Activated CD4-positive, alpha-beta T cell treated with anti-CD3 and anti-CD28 coated beads, Interleukin-2, amount 10 ng/mL, durations not matched to agents 24 days and 14 days (primary cell): ENCODE measurements at regions not wholly inside any gene's neighbourhood (a gene's known extent, or its start where the extent isn't known, plus 50 kb on each side); places are given as distances from the start of the nearest gene placed in this dataset.

Experiments used
- DNase-seq: peaks from one replicate; pipeline ENCODE4 v3.0.0; 2022
- H3K27ac Mint-ChIP-seq: one replicate; pipeline ENCODE4 v1.8.0; 2022; ENCODE audit warnings: mild to moderate bottlenecking, mixed read lengths
- H3K27me3 Mint-ChIP-seq: one replicate; pipeline ENCODE4 v1.8.0; 2022; ENCODE audit warnings: mixed read lengths
- H3K36me3 Mint-ChIP-seq: one replicate; pipeline ENCODE4 v1.8.0; 2022; ENCODE audit warnings: low read depth, mild to moderate bottlenecking, mixed read lengths
- H3K4me1 Mint-ChIP-seq: one replicate; pipeline ENCODE4 v1.8.0; 2021; ENCODE audit warnings: mixed read lengths
- H3K4me3 Mint-ChIP-seq: one replicate; pipeline ENCODE4 v1.8.0; 2022; ENCODE audit warnings: mild to moderate bottlenecking, moderate library complexity, mixed read lengths
- H3K9me3 Mint-ChIP-seq: one replicate; pipeline ENCODE4 v1.8.0; 2021; ENCODE audit warnings: mixed read lengths
- intact Hi-C: fragments of 100-400 bp; cut with micrococcal nuclease; formaldehyde crosslinking; loops from one replicate; pipeline ENCODE4 v1.15.1; 2023

GRCh38 chr5:110338341-110339083 lies 388.0 kb downstream of the TMEM232 start:
- H3K4me3 Mint-ChIP-seq, result no peak overlapping the region
- no peak overlapping the region for H3K27ac Mint-ChIP-seq
- peaks cover 2% of the 10 kb centered on the region for H3K27me3 Mint-ChIP-seq
- H3K36me3 Mint-ChIP-seq, result no peaks in the 10 kb centered on the region
- no peaks in the 10 kb centered on the region for H3K9me3 Mint-ChIP-seq
- no peak for DNase-seq
- intact Hi-C loops, result no loop called here
- H3K4me1 Mint-ChIP-seq, result no peaks in the 10 kb centered on the region

GRCh38 chr5:110339399-110339798 lies 387.1 kb downstream of the TMEM232 start:
- intact Hi-C loops, result no loop called here
- Mint-ChIP-seq H3K27ac (no peak overlapping the region), H3K4me3 (no peak overlapping the region), H3K27me3 (peaks cover 2% of the 10 kb centered on the region), H3K9me3 (no peaks in the 10 kb centered on the region), H3K4me1 (no peaks in the 10 kb centered on the region), H3K36me3 (no peaks in the 10 kb centered on the region)
- DNase-seq, result no peak

- no peaks in the 10 kb centered on the region for H3K4me1 Mint-ChIP-seq
- H3K36me3 Mint-ChIP-seq, result no peaks in the 10 kb centered on the region
- intact Hi-C loops, result no loop called here
- no peak for DNase-seq
- no peak overlapping the region for H3K27ac Mint-ChIP-seq
- H3K4me3 Mint-ChIP-seq, result no peak overlapping the region
- H3K9me3 Mint-ChIP-seq, result no peaks in the 10 kb centered on the region
- H3K27me3 Mint-ChIP-seq, result no peaks in the 10 kb centered on the region
Measured at GRCh38 chr5:110341836-110342235, 384.6 kb downstream of the TMEM232 start.

- Mint-ChIP-seq H3K36me3 (no peaks in the 10 kb centered on the region), H3K27ac (no peak overlapping the region), H3K4me1 (no peaks in the 10 kb centered on the region), H3K9me3 (no peaks in the 10 kb centered on the region), H3K4me3 (no peak overlapping the region), H3K27me3 (no peaks in the 10 kb centered on the region)
- intact Hi-C loops, result no loop called here
- DNase-seq, result no peak
Measured at GRCh38 chr5:110342683-110343082, 383.8 kb downstream of the TMEM232 start.

GRCh38 chr5:110343616-110344015 lies 382.9 kb downstream of the TMEM232 start:
- no peaks in the 10 kb centered on the region for H3K9me3 Mint-ChIP-seq
- no peaks in the 10 kb centered on the region for H3K27me3 Mint-ChIP-seq
- no peak overlapping the region for H3K4me3 Mint-ChIP-seq
- H3K4me1 Mint-ChIP-seq, result no peaks in the 10 kb centered on the region
- H3K36me3 Mint-ChIP-seq, result no peaks in the 10 kb centered on the region
- no peak for DNase-seq
- no peak overlapping the region for H3K27ac Mint-ChIP-seq
- intact Hi-C loops, result no loop called here

- no peak for DNase-seq
- Mint-ChIP-seq H3K4me3 (no peak overlapping the region), H3K4me1 (no peaks in the 10 kb centered on the region), H3K27ac (no peak overlapping the region), H3K36me3 (no peaks in the 10 kb centered on the region), H3K9me3 (no peaks in the 10 kb centered on the region), H3K27me3 (no peaks in the 10 kb centered on the region)
- intact Hi-C loops, result no loop called here
Measured at GRCh38 chr5:110345623-110346022, 380.8 kb downstream of the TMEM232 start.

- H3K9me3 Mint-ChIP-seq, result no peaks in the 10 kb centered on the region
- intact Hi-C loops, result no loop called here
- no peaks in the 10 kb centered on the region for H3K27me3 Mint-ChIP-seq
- no peak for DNase-seq
- H3K4me1 Mint-ChIP-seq, result no peaks in the 10 kb centered on the region
- H3K27ac Mint-ChIP-seq, result no peak overlapping the region
- no peak overlapping the region for H3K4me3 Mint-ChIP-seq
- no peaks in the 10 kb centered on the region for H3K36me3 Mint-ChIP-seq
Measured at GRCh38 chr5:110346893-110347358, 379.5 kb downstream of the TMEM232 start.

- H3K27me3 Mint-ChIP-seq, result no peaks in the 10 kb centered on the region
- intact Hi-C loops, result no loop called here
- no peaks in the 10 kb centered on the region for H3K4me1 Mint-ChIP-seq
- no peaks in the 10 kb centered on the region for H3K36me3 Mint-ChIP-seq
- no peaks in the 10 kb centered on the region for H3K9me3 Mint-ChIP-seq
- no peak for DNase-seq
- H3K4me3 Mint-ChIP-seq, result no peak overlapping the region
- no peak overlapping the region for H3K27ac Mint-ChIP-seq
Measured at GRCh38 chr5:110347781-110348180, 378.7 kb downstream of the TMEM232 start.

GRCh38 chr5:110351430-110351829 lies 375.0 kb downstream of the TMEM232 start:
- intact Hi-C loops, result no loop called here
- peaks cover 4% of the 10 kb centered on the region for H3K9me3 Mint-ChIP-seq
- H3K4me1 Mint-ChIP-seq, result no peaks in the 10 kb centered on the region
- no peak overlapping the region for H3K27ac Mint-ChIP-seq
- DNase-seq, result no peak
- no peak overlapping the region for H3K4me3 Mint-ChIP-seq
- no peaks in the 10 kb centered on the region for H3K36me3 Mint-ChIP-seq
- no peaks in the 10 kb centered on the region for H3K27me3 Mint-ChIP-seq

GRCh38 chr5:110354311-110354710 lies 372.2 kb downstream of the TMEM232 start:
- H3K36me3 Mint-ChIP-seq, result no peaks in the 10 kb centered on the region
- no peaks in the 10 kb centered on the region for H3K4me1 Mint-ChIP-seq
- H3K9me3 Mint-ChIP-seq, result peaks cover 4% of the 10 kb centered on the region
- no peak overlapping the region for H3K4me3 Mint-ChIP-seq
- no peak overlapping the region for H3K27ac Mint-ChIP-seq
- intact Hi-C loops, result no loop called here
- no peaks in the 10 kb centered on the region for H3K27me3 Mint-ChIP-seq
- DNase-seq, result peak; percentile 29

GRCh38 chr5:110354915-110355644 lies 371.4 kb downstream of the TMEM232 start:
- H3K36me3 Mint-ChIP-seq, result no peaks in the 10 kb centered on the region
- H3K9me3 Mint-ChIP-seq, result peaks cover 4% of the 10 kb centered on the region
- DNase-seq, result peak; percentile 23
- no peak overlapping the region for H3K27ac Mint-ChIP-seq
- intact Hi-C loops, result no loop called here
- H3K4me3 Mint-ChIP-seq, result no peak overlapping the region
- H3K4me1 Mint-ChIP-seq, result no peaks in the 10 kb centered on the region
- H3K27me3 Mint-ChIP-seq, result no peaks in the 10 kb centered on the region

GRCh38 chr5:110356677-110357076 lies 369.8 kb downstream of the TMEM232 start:
- DNase-seq, result no peak
- no peaks in the 10 kb centered on the region for H3K27me3 Mint-ChIP-seq
- intact Hi-C loops, result no loop called here
- no peak overlapping the region for H3K4me3 Mint-ChIP-seq
- H3K9me3 Mint-ChIP-seq, result peaks cover 4% of the 10 kb centered on the region
- no peak overlapping the region for H3K27ac Mint-ChIP-seq
- no peaks in the 10 kb centered on the region for H3K4me1 Mint-ChIP-seq
- H3K36me3 Mint-ChIP-seq, result no peaks in the 10 kb centered on the region

- intact Hi-C loops, result no loop called here
- Mint-ChIP-seq H3K27me3 (no peaks in the 10 kb centered on the region), H3K9me3 (no peaks in the 10 kb centered on the region), H3K4me1 (no peaks in the 10 kb centered on the region), H3K27ac (no peak overlapping the region), H3K4me3 (no peak overlapping the region), H3K36me3 (no peaks in the 10 kb centered on the region)
- no peak for DNase-seq
Measured at GRCh38 chr5:110359221-110359620, 367.2 kb downstream of the TMEM232 start.

GRCh38 chr5:110361471-110361870 lies 365.0 kb downstream of the TMEM232 start:
- no peak overlapping the region for H3K4me3 Mint-ChIP-seq
- H3K36me3 Mint-ChIP-seq, result no peaks in the 10 kb centered on the region
- H3K4me1 Mint-ChIP-seq, result no peaks in the 10 kb centered on the region
- H3K27ac Mint-ChIP-seq, result no peak overlapping the region
- H3K27me3 Mint-ChIP-seq, result no peaks in the 10 kb centered on the region
- intact Hi-C loops, result no loop called here
- no peak for DNase-seq
- no peaks in the 10 kb centered on the region for H3K9me3 Mint-ChIP-seq
